Uterus (tissue), 2 donors: ENCODE measurements at regions not wholly inside any gene's neighbourhood (a gene's known extent, or its start where the extent isn't known, plus 50 kb on each side); places are given as distances from the start of the nearest gene placed in this dataset.

Source experiments
- POLR2A ChIP-seq, 2 donors: fragments of 450-650 bp; IDR thresholded peaks; one replicate each; pipeline ENCODE4 v1.6.1; 2016; ENCODE audit warnings: antibody characterized with exemption in 2 of 2, mild to moderate bottlenecking in 1 of 2, moderate library complexity in 1 of 2
- TF ChIP-seq, protein P1 (sequence below), 4 experiments: fragments of 200-600 bp in 2 of 4; fragments of 450-650 bp in 2 of 4; sonication (generic) in 2 of 4; IDR thresholded peaks; one replicate each; pipeline ENCODE4 v1.5.1; 2016 to 2019; ENCODE audit warnings: antibody characterized with exemption in 4 of 4, mild to moderate bottlenecking in 2 of 4, moderate library complexity in 1 of 4

- TF ChIP-seq, protein P1, sequence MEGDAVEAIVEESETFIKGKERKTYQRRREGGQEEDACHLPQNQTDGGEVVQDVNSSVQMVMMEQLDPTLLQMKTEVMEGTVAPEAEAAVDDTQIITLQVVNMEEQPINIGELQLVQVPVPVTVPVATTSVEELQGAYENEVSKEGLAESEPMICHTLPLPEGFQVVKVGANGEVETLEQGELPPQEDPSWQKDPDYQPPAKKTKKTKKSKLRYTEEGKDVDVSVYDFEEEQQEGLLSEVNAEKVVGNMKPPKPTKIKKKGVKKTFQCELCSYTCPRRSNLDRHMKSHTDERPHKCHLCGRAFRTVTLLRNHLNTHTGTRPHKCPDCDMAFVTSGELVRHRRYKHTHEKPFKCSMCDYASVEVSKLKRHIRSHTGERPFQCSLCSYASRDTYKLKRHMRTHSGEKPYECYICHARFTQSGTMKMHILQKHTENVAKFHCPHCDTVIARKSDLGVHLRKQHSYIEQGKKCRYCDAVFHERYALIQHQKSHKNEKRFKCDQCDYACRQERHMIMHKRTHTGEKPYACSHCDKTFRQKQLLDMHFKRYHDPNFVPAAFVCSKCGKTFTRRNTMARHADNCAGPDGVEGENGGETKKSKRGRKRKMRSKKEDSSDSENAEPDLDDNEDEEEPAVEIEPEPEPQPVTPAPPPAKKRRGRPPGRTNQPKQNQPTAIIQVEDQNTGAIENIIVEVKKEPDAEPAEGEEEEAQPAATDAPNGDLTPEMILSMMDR (IDR thresholded peaks at IDR 0.05): no peak
- TF ChIP-seq POLR2A (IDR thresholded peaks at IDR 0.05): no peak
Observed at GRCh38 chr7:51446785-51447184, 130.2 kb upstream of the COBL start.
